ENCODE measurements at regions not wholly inside any gene's neighbourhood (a gene's known extent, or its start where the extent isn't known, plus 50 kb on each side); places are given as distances from the start of the nearest gene placed in this dataset.
A peak's percentile ranks its signal among the peaks of the same experiment; 100 is the strongest.
"Not testable (repeated sequence)": the region's sequence is repeated elsewhere in the genome, so short reads cannot be mapped to it uniquely, and the experiment has no call there.

- DNase-seq: no peak
Observed at GRCh38 chr2:194917519-194917918, 739.5 kb upstream of the SLC39A10 start.

- no peak for DNase-seq
Observed at GRCh38 chr2:194915485-194915884, 741.5 kb upstream of the SLC39A10 start.

- no peak for DNase-seq
Observed at GRCh38 chr2:194907569-194907968, 749.5 kb upstream of the SLC39A10 start.

GRCh38 chr2:194896871-194897270 lies 760.2 kb upstream of the SLC39A10 start:
- DNase-seq: no peak

- no peak for DNase-seq
Observed at GRCh38 chr2:194883711-194884110, 773.3 kb upstream of the SLC39A10 start.

DNA sequence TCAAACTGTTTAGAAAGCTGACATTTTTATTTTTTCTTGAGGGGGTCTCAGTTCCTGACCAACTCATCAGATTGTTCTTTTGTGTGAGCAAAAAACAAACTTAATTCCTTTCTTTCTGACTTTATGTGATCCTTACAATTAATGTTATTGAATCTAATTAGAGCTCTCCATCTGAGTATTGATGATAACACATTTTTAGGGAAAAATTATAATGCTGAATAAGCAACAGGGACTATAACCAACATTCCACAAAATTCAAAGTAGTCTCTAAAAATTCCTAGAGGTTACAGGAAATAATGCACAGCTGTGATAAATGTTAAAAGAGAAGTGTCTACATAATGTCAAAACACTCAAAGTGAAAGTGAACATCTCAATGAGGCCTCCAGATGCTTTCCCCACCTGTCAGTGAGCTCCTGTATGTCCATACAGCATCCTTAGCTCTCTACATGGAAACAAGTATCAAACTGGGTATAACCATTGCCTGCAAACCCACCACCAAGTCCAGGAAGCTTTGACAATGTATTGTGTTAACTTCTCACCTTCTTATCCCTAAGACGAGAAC lies 786.0 kb upstream of the SLC39A10 start:
- DNase-seq: no peak

DNA sequence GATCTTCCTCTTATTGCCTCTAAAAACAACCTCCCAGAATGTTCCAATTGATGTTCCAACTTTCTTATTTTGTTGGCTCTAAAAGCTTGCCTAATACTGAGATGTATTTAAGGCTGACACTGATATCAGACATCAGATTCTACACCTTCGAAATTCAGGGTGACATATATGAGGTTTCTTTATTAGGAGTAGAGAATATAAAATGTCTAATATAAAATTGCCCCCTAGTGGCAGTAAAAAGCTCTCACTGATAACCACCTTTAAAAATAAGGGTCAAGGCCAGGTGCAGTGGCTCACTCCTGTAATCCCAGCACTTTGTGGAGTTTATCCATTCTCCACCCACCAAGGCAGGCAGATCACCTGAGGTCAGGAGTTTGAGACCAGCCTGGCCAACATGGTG lies 789.7 kb upstream of the SLC39A10 start:
- peak; percentile 57 for DNase-seq

DNA sequence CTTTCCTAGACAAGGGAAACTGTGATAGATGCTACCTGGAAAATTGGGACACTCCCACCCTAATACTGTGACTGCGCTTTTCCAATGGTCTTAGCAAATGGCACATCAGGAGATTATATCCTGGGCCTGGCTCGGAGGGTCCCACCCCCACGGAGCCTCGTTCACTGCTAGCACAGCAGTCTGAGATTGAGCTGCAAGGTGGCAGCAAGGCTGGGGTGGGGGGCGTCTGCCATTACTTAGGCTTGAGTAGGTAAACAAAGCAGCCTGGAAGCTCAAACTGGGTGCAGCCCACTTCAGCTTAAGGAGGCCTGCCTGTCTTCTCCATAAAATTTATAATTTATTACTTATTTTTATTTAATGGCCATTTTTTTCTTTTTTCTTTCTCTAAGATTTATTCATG lies 802.1 kb upstream of the SLC39A10 start:
- DNase-seq: no peak

DNA sequence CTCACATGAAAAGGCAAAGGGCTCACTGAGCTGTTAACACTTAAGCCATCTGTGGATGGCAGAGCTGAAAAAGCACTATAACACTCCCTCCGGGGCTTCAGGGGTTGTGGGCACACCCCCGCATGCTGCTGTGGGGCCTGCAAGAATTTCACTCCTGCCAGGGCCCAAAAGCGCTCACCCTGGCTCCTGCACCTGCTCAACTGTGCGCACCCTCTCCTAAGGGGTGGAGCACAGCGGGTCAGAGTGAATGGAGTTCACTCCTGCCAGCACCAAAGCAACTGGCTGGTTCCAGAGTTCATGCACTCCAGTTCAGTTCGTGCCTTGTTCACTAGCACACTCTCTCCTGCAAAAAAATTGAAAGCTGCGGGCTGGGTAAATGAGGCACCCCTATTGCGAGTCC lies 814.2 kb upstream of the SLC39A10 start:
- no peak for DNase-seq

GRCh38 chr2:194834371-194834770 lies 822.7 kb upstream of the SLC39A10 start:
- not testable (repeated sequence) for DNase-seq

GRCh38 chr2:194826241-194826640 lies 830.8 kb upstream of the SLC39A10 start:
- peak; percentile 33 for DNase-seq

GRCh38 chr2:194824450-194824849 lies 832.6 kb upstream of the SLC39A10 start:
- DNase-seq: no peak

GRCh38 chr2:194822657-194823056 lies 834.4 kb upstream of the SLC39A10 start:
- no peak for DNase-seq

GRCh38 chr2:194822097-194822496 lies 834.9 kb upstream of the SLC39A10 start:
- no peak for DNase-seq

- DNase-seq: no peak
Observed at GRCh38 chr2:194819367-194819766, 837.7 kb upstream of the SLC39A10 start.

DNA sequence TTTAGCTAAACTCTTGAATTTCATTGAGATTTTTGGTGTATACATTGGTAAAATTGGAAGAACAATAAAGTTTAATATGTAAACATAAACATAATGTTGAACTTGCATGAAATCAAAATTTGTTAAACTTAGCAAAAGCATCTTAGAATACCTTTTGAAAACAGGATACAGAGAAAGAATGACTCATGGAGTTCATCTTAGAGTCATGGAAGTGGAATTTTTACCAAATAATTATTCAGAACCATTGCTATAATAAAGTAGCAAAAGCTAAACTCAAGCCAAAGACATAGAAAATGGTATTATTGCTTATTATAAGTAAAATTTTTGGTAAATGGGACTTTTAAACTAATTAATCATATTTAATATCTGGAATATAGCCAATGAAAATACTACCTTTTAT lies 841.6 kb upstream of the SLC39A10 start:
- no peak for DNase-seq

GRCh38 chr2:194802589-194802988 lies 854.4 kb upstream of the SLC39A10 start:
- no peak for DNase-seq

GRCh38 chr2:194787071-194787470 lies 870.0 kb upstream of the SLC39A10 start:
- DNase-seq: not testable (repeated sequence)

DNA sequence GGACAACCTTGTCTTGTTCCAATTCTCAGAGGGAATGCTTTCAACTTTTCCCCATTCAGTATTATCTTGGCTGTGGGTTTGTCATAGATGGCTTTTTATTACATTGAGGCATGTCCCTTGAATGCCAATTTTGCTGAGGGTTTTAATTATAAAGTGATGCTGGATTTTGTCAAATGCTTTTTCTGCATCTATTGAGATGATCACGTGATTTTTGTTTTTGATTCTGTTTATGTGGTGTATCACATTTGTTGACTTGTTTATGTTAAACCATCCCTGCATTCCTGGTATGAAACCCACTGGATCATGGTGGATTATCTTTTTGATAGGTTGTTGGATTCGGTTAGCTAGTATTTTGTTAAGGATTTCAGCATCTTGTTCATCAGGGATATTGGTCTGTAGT lies 885.6 kb upstream of the SLC39A10 start:
- not testable (repeated sequence) for DNase-seq

GRCh38 chr2:194769030-194769429 lies 888.0 kb upstream of the SLC39A10 start:
- no peak for DNase-seq

DNA sequence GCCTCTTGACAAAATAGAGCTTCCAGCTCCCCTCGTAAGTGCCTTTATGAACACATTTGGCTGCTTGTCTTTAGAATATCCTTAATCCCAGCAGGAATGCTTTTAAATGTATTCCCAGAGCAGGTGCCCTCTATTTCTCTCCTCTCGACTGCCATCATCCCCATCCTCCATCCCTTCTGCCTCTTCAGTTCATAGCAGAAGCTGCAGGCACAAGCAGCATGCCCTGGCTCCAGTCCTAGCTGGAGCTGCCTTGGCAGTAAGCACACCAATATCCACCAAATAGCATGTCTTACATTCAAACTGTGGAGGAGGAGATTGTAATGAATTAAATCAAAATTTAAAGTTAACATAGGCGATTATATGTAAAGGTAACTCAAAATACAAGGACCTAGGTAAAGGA lies 891.3 kb upstream of the SLC39A10 start:
- DNase-seq: no peak

GRCh38 chr2:194750926-194751325 lies 906.1 kb upstream of the SLC39A10 start:
- no peak for DNase-seq

DNA sequence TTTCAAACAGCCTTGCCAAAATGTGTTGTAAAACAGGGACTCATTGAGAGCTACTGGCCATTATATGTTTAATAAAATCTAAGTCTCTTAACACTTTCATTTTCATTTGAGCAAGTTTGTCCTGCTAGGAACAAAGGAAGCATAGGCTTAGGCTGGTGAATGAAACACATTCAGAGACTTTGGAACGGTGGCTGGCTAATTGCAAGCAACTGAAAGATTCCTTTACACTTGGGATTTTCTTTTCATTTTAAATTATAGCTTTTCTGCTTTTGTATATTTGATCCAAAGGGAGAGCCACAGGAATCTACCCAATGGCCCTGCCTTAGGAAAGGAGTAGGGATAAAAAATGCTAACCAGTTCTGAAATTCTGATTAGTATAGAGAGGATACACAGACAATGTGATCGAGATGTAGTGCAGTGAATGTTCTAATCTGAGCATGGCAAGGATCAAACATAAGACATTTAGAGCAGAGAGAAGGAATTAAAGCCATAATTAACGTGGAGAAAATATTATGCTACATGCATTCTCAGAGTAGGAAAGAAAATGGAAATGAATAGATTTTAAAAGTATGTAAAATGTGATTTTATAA lies 911.4 kb upstream of the SLC39A10 start:
- DNase-seq: no peak

- DNase-seq: no peak
Observed at GRCh38 chr2:194742706-194743105, 914.3 kb upstream of the SLC39A10 start.

DNA sequence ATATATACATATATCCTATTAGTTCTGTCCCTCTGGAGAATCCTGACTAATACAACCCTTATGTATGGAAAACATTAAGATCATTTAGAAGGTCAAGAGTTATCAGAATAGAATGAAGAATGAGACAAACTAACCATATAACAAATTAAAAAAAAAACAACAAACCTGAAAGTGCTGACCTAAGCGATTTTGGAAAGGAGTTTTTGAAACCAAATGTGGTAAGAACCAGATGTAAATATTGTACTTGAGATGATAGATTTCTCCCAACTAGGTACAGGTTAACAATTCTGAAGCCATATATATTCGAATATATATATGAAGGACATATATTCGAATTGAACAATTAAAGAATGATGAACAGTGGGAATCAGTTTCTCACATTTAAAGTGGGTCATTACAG lies 917.8 kb upstream of the SLC39A10 start:
- DNase-seq: no peak
